ENCODE measurements at regions not wholly inside any gene's neighbourhood (a gene's known extent, or its start where the extent isn't known, plus 50 kb on each side); places are given as distances from the start of the nearest gene placed in this dataset.

GRCh38 chr16:35690413-35690812, 2231.0 kb downstream of the TP53TG3F start:
- no peaks in the 10 kb centered on the region for H3K27me3 ChIP-seq (ENCODE audit: control insufficient read depth, low read length)
- no peaks in the 10 kb centered on the region for H3K9me2 ChIP-seq (replicated peaks; ENCODE audit: control insufficient read depth, low read length)
- no peak overlapping the region for H3K4me3 ChIP-seq (ENCODE audit: low read length)
- no peak overlapping the region for H3K4me2 ChIP-seq (ENCODE audit: low read length)
- no peaks in the 10 kb centered on the region for H3K36me3 ChIP-seq (ENCODE audit: control insufficient read depth, low read length)
- no peaks in the 10 kb centered on the region for H4K20me1 ChIP-seq (ENCODE audit: control insufficient read depth, insufficient read depth, low read depth, low read length)
- peaks cover 23% of the 10 kb centered on the region; the same call in 1 of the 2 replicates for H3K9me3 ChIP-seq (ENCODE audit: control insufficient read depth, insufficient read depth, low read length)
- H3K27ac ChIP-seq (ENCODE audit: low read depth, low read length): no peak overlapping the region
- no peaks in the 10 kb centered on the region for H3K4me1 ChIP-seq (ENCODE audit: control insufficient read depth, low read length)
- no peaks in the 10 kb centered on the region for H3F3A ChIP-seq (ENCODE audit: control insufficient read depth, insufficient read depth)
- TF ChIP-seq CTCF (IDR thresholded peaks at IDR 0.05; ENCODE audit: low read depth, low read length, poor library complexity, severe bottlenecking): no peak
- no peak for TF ChIP-seq EZH2phosphoT487 (IDR thresholded peaks at IDR 0.05; ENCODE audit: borderline replicate concordance, low read length)
- no peaks in the 10 kb centered on the region for H3K79me2 ChIP-seq (ENCODE audit: control insufficient read depth, low read length)

- no peak overlapping the region for H3K4me3 ChIP-seq (ENCODE audit: low read length)
- H3K9me3 ChIP-seq (ENCODE audit: control insufficient read depth, insufficient read depth, low read length): peaks cover 18% of the 10 kb centered on the region; the same call in 1 of the 2 replicates
- H3K36me3 ChIP-seq (ENCODE audit: control insufficient read depth, low read length): no peaks in the 10 kb centered on the region
- H3K9me2 ChIP-seq (replicated peaks; ENCODE audit: control insufficient read depth, low read length): no peaks in the 10 kb centered on the region
- H3K27me3 ChIP-seq (ENCODE audit: control insufficient read depth, low read length): no peaks in the 10 kb centered on the region
- H3K4me2 ChIP-seq (ENCODE audit: low read length): no peak overlapping the region
- no peaks in the 10 kb centered on the region for H4K20me1 ChIP-seq (ENCODE audit: control insufficient read depth, insufficient read depth, low read depth, low read length)
- no peak overlapping the region for H3K27ac ChIP-seq (ENCODE audit: low read depth, low read length)
- no peaks in the 10 kb centered on the region for H3F3A ChIP-seq (ENCODE audit: control insufficient read depth, insufficient read depth)
- no peaks in the 10 kb centered on the region for H3K79me2 ChIP-seq (ENCODE audit: control insufficient read depth, low read length)
- TF ChIP-seq EZH2phosphoT487 (IDR thresholded peaks at IDR 0.05; ENCODE audit: borderline replicate concordance, low read length) (no peak), CTCF (IDR thresholded peaks at IDR 0.05; ENCODE audit: low read depth, low read length, poor library complexity, severe bottlenecking) (no peak)
- no peaks in the 10 kb centered on the region for H3K4me1 ChIP-seq (ENCODE audit: control insufficient read depth, low read length)
Observed at GRCh38 chr16:35691057-35691456, 2231.6 kb downstream of the TP53TG3F start.

- Histone ChIP-seq H3K4me1 (ENCODE audit: control insufficient read depth, low read length) (no peaks in the 10 kb centered on the region), H3K9me2 (replicated peaks; ENCODE audit: control insufficient read depth, low read length) (no peaks in the 10 kb centered on the region), H3K4me3 (ENCODE audit: low read length) (no peak overlapping the region), H3F3A (ENCODE audit: control insufficient read depth, insufficient read depth) (no peaks in the 10 kb centered on the region), H3K36me3 (ENCODE audit: control insufficient read depth, low read length) (no peaks in the 10 kb centered on the region), H3K4me2 (ENCODE audit: low read length) (no peak overlapping the region), H3K27me3 (ENCODE audit: control insufficient read depth, low read length) (no peaks in the 10 kb centered on the region), H3K27ac (ENCODE audit: low read depth, low read length) (no peak overlapping the region), H3K79me2 (ENCODE audit: control insufficient read depth, low read length) (no peaks in the 10 kb centered on the region), H4K20me1 (ENCODE audit: control insufficient read depth, insufficient read depth, low read depth, low read length) (no peaks in the 10 kb centered on the region), H3K9me3 (ENCODE audit: control insufficient read depth, insufficient read depth, low read length) (peaks cover 13% of the 10 kb centered on the region; the same call in 1 of the 2 replicates)
- TF ChIP-seq CTCF (IDR thresholded peaks at IDR 0.05; ENCODE audit: low read depth, low read length, poor library complexity, severe bottlenecking) (no peak), EZH2phosphoT487 (IDR thresholded peaks at IDR 0.05; ENCODE audit: borderline replicate concordance, low read length) (no peak)
Observed at GRCh38 chr16:35692824-35693223, 2233.4 kb downstream of the TP53TG3F start.

All from DOHH2 (cell line).